A549 (cell line): ENCODE measurements at regions not wholly inside any gene's neighbourhood (a gene's known extent, or its start where the extent isn't known, plus 50 kb on each side); places are given as distances from the start of the nearest gene placed in this dataset.

Experiments
- ATAC-seq, 2 experiments: fragments of 200-7000 bp in 1 of 2; fragments of >200 bp in 1 of 2; cut with Nextera tagmentation in 1 of 2; cut with Tn5 transposase in 1 of 2; 3 replicates each; pipeline versions ENCODE4 v1.8.0 to v1.9.1; 2018 to 2020; ENCODE audit warnings: mild to moderate bottlenecking in 1 of 2, moderate library complexity in 1 of 2
- CTCF ChIA-PET: fragments of 300-600 bp; sonication (Branson Sonifier 250); formaldehyde crosslinking; extraction: SDS; loops from one replicate; lab custom pipeline; 2021; ENCODE audit warnings: antibody characterized with exemption, inconsistent platforms; lab: Yijun Ruan, JAX
- POLR2A ChIA-PET: fragments of 350-600 bp; formaldehyde crosslinking; extraction: SDS; loops from one replicate; lab custom pipeline; 2021; ENCODE audit warnings: antibody characterized with exemption, inconsistent platforms; lab: Yijun Ruan, JAX
- DNase-seq, 2 experiments: peaks; one replicate each; pipeline versions ENCODE4 v3.0.0 to v3.0.0-alpha.2; 2011 to 2016; ENCODE audit warnings: low read depth in 1 of 2, low spot score in 1 of 2
- FAIRE-seq: peaks from 2 replicates; lab custom pipeline; 2011; peaks lifted over from hg19 to GRCh38; lab: Jason Lieb, UNC
- H3K27ac ChIP-seq, 2 experiments: fragments of >200 bp; sonication (Bioruptor Twin); formaldehyde crosslinking; 3 replicates each; pipeline ENCODE4 v1.5.1; 2016 to 2017
- H3K4me1 ChIP-seq: fragments of >200 bp; sonication (Bioruptor Twin); formaldehyde crosslinking; 3 replicates; pipeline ENCODE4 v1.6.1; 2016
- H3K4me2 ChIP-seq: fragments of >200 bp; sonication (Bioruptor Twin); formaldehyde crosslinking; 3 replicates; pipeline ENCODE4 v1.6.1; 2016
- H3K4me3 ChIP-seq: fragments of >200 bp; sonication (Bioruptor Twin); formaldehyde crosslinking; 3 replicates; pipeline ENCODE4 v1.5.1; 2016
- H3K9me3 ChIP-seq: fragments of >200 bp; sonication (Bioruptor Twin); formaldehyde crosslinking; 3 replicates; pipeline ENCODE4 v1.6.1; 2016
- ATOH8 ChIP-seq: fragments of 250-450 bp; sonication (Bioruptor Pico); IDR thresholded peaks from 2 replicates; pipeline ENCODE4 v1.5.0; 2020; ENCODE audit warnings: low read depth, mild to moderate bottlenecking, moderate library complexity
- BCL3 ChIP-seq: fragments of >200 bp; sonication (Bioruptor Twin); formaldehyde crosslinking; IDR thresholded peaks from 3 replicates; pipeline ENCODE4 v1.6.1; 2016
- CBX2 ChIP-seq: fragments of 200-600 bp; sonication (generic); IDR thresholded peaks from 2 replicates; pipeline ENCODE4 v1.6.1; 2016; ENCODE audit warnings: low read depth, mild to moderate bottlenecking, borderline replicate concordance
- CBX8 ChIP-seq: fragments of 200-600 bp; sonication (generic); IDR thresholded peaks from 2 replicates; pipeline ENCODE4 v1.6.1; 2016
- CEBPB ChIP-seq, 2 experiments: fragments of >200 bp in 1 of 2; sonication (Bioruptor Twin) in 1 of 2; formaldehyde crosslinking in 1 of 2; IDR thresholded peaks; 2 replicates each; pipeline ENCODE4 v1.6.1; 2012 to 2016
- CHD2 ChIP-seq: fragments of 150-350 bp; IDR thresholded peaks from 2 replicates; pipeline ENCODE4 v1.6.1; 2014; ENCODE audit warnings: low read length; ENCODE audit not compliant: partially characterized antibody
- EP300 ChIP-seq, 2 experiments: fragments of >200 bp; sonication (Bioruptor Twin); formaldehyde crosslinking; IDR thresholded peaks; 2 replicates in 1 of 2; 3 replicates in 1 of 2; pipeline ENCODE4 v1.6.1; 2016 to 2017
- ESRRA ChIP-seq: fragments of 150-350 bp; IDR thresholded peaks from 2 replicates; pipeline ENCODE4 v1.6.1; 2014; ENCODE audit warnings: mild to moderate bottlenecking, low read length, borderline replicate concordance
- FOXS1 ChIP-seq: fragments of 250-450 bp; sonication (Bioruptor Pico); IDR thresholded peaks from 2 replicates; pipeline ENCODE4 v1.5.0; 2020; ENCODE audit warnings: mild to moderate bottlenecking, moderate library complexity
- HEYL ChIP-seq: fragments of 250-450 bp; sonication (Bioruptor Pico); IDR thresholded peaks from 2 replicates; pipeline ENCODE4 v1.8.0; 2021; ENCODE audit warnings: mild to moderate bottlenecking, moderate library complexity
- HMGXB4 ChIP-seq: fragments of 250-450 bp; sonication (Bioruptor Pico); IDR thresholded peaks from 2 replicates; pipeline ENCODE4 v1.5.0; 2021; ENCODE audit warnings: mild to moderate bottlenecking, moderate library complexity, borderline replicate concordance
- KDM1A ChIP-seq: fragments of 200-600 bp; sonication (generic); IDR thresholded peaks from 2 replicates; pipeline ENCODE4 v1.6.1; 2016; ENCODE audit warnings: low read depth, mild to moderate bottlenecking
- KDM5A ChIP-seq: fragments of 200-600 bp; sonication (generic); IDR thresholded peaks from 2 replicates; pipeline ENCODE4 v1.6.1; 2016; ENCODE audit warnings: antibody characterized with exemption, mild to moderate bottlenecking
- MAZ ChIP-seq: fragments of 150-350 bp; IDR thresholded peaks from 2 replicates; pipeline ENCODE4 v1.6.1; 2014; ENCODE audit warnings: antibody characterized with exemption, low read depth, low read length, borderline replicate concordance
- MYC ChIP-seq: IDR thresholded peaks from 2 replicates; pipeline ENCODE4 v1.6.1; 2012; ENCODE audit warnings: mild to moderate bottlenecking, inconsistent platforms, low read length, improper control_type of control experiment, borderline replicate concordance
- NPAS2 ChIP-seq: fragments of 250-450 bp; sonication (Bioruptor Pico); IDR thresholded peaks from 2 replicates; pipeline ENCODE4 v1.8.0; 2022; ENCODE audit warnings: mild to moderate bottlenecking, moderate library complexity, borderline replicate concordance
- NR3C1 ChIP-seq: fragments of >200 bp; sonication (Bioruptor Twin); formaldehyde crosslinking; IDR thresholded peaks from 3 replicates; pipeline ENCODE4 v1.6.1; 2017
- PHF8 ChIP-seq: fragments of 200-600 bp; sonication (generic); IDR thresholded peaks from 2 replicates; pipeline ENCODE4 v1.6.1; 2016; ENCODE audit warnings: low read depth, mild to moderate bottlenecking, antibody characterized with exemption, moderate library complexity, borderline replicate concordance
- RAD21 ChIP-seq, 2 experiments: fragments of >200 bp in 1 of 2; sonication (Bioruptor Twin) in 1 of 2; formaldehyde crosslinking in 1 of 2; IDR thresholded peaks in 1 of 2; conservative IDR thresholded peaks in 1 of 2; 2 replicates in 1 of 2; 3 replicates in 1 of 2; pipeline ENCODE4 v1.6.1; 2012 to 2018; ENCODE audit warnings: inconsistent platforms in 1 of 2
- REST ChIP-seq: fragments of 200-600 bp; sonication (generic); IDR thresholded peaks from 2 replicates; pipeline ENCODE4 v1.6.1; 2016; ENCODE audit warnings: antibody characterized with exemption, mild to moderate bottlenecking, moderate library complexity
- SREBF2 ChIP-seq: fragments of 450-650 bp; IDR thresholded peaks from 2 replicates; pipeline ENCODE4 v1.6.1; 2014; ENCODE audit warnings: mild to moderate bottlenecking, moderate library complexity
- ZC3H11A ChIP-seq: fragments of 450-650 bp; IDR thresholded peaks from 2 replicates; pipeline ENCODE4 v1.6.1; 2014; ENCODE audit warnings: antibody characterized with exemption, mild to moderate bottlenecking
- ZNF302 ChIP-seq: fragments of 250-450 bp; sonication (Bioruptor Pico); IDR thresholded peaks from 2 replicates; pipeline ENCODE4 v1.9.0; 2021; ENCODE audit warnings: inconsistent platforms, mild to moderate bottlenecking, moderate library complexity
- ZSCAN20 ChIP-seq: fragments of 250-450 bp; sonication (Bioruptor Pico); IDR thresholded peaks from 2 replicates; pipeline ENCODE4 v1.8.0; 2022; ENCODE audit warnings: mild to moderate bottlenecking, moderate library complexity
- WGBS: methylation state at CpG from one replicate; pipeline ENCODE4 v1.1.6; 2017; ENCODE audit errors: missing lambda C conversion rate; 5-methylcytosine and 5-hydroxymethylcytosine counted together

- Histone ChIP-seq H3K4me1 (peaks cover 16% of the 10 kb centered on the region), H3K4me2 (no peak overlapping the region), H3K27ac (no peak overlapping the region), H3K9me3 (no peaks in the 10 kb centered on the region), H3K4me3 (no peak overlapping the region)
- no peak for TF ChIP-seq NPAS2 (CRISPR knock-in tag)
- TF ChIP-seq HMGXB4 (CRISPR knock-in tag) = no peak
- no peak for TF ChIP-seq EP300 (IDR thresholded peaks at IDR 0.05)
- TF ChIP-seq KDM1A = no peak
- TF ChIP-seq MYC = no peak
- TF ChIP-seq MAZ = no peak
- no peak for TF ChIP-seq FOXS1 (CRISPR knock-in tag)
- no peak for TF ChIP-seq NR3C1
- TF ChIP-seq ATOH8 = no peak
- no peak for TF ChIP-seq RAD21 (conservative IDR thresholded peaks at IDR 0.05 in 1 of 2, IDR thresholded peaks at IDR 0.05 in 1 of 2)
- no peak for TF ChIP-seq CEBPB (IDR thresholded peaks at IDR 0.05)
- DNase-seq (no peak), ATAC-seq (no peak), FAIRE-seq (no peak)
- CTCF ChIA-PET = interaction anchor here (1.3 to 1.7 kb wide), 3 partner anchors 39 to 64 kb away, joined by 3 to 5 read pairs (median 4); no protein-coding TSS in a partner anchor
- 69% methylated on average over 7 of the region's 7 CpGs for WGBS
- POLR2A ChIA-PET = no interaction called here
Observed at GRCh38 chr3:159923336-159923735, 65.3 kb upstream of the IL12A start.

- Histone ChIP-seq H3K4me1 (peaks cover 22% of the 10 kb centered on the region), H3K4me2 (no peak overlapping the region), H3K4me3 (no peak overlapping the region), H3K27ac (no peak overlapping the region), H3K9me3 (no peaks in the 10 kb centered on the region)
- DNase-seq = no peak
- FAIRE-seq = no peak
- ChIA-PET CTCF (interaction anchor here (0.9 to 1.4 kb wide), 4 partner anchors 38 to 65 kb away, joined by 3 to 4 read pairs (median 3); partner anchors contain the start of gene IL12A), POLR2A (no interaction called here)
- TF ChIP-seq PHF8 (no peak), KDM1A (no peak), CHD2 (no peak), ZNF302 (CRISPR knock-in tag) (no peak), ESRRA (no peak), HEYL (CRISPR knock-in tag) (no peak), REST (no peak), ZSCAN20 (CRISPR knock-in tag) (no peak), BCL3 (no peak), SREBF2 (no peak), MYC (no peak), ATOH8 (no peak), CBX8 (no peak), FOXS1 (CRISPR knock-in tag) (no peak), ZC3H11A (no peak), CBX2 (no peak), KDM5A (no peak)
- 83% methylated on average over 6 of the region's 6 CpGs for WGBS
- no peak for ATAC-seq
Observed at GRCh38 chr3:159923956-159924355, 64.7 kb upstream of the IL12A start.
